Stomach (tissue), 4 donors: ENCODE measurements at regions not wholly inside any gene's neighbourhood (a gene's known extent, or its start where the extent isn't known, plus 50 kb on each side); places are given as distances from the start of the nearest gene placed in this dataset.

ENCODE experiments used
- CTCF ChIP-seq, 7 experiments: fragments of 450-650 bp in 4 of 7; fragments of 200-600 bp in 3 of 7; sonication (generic) in 3 of 7; IDR thresholded peaks; one replicate each; pipeline ENCODE4 v1.5.1; 2016 to 2019; ENCODE audit warnings: antibody characterized with exemption in 7 of 7, control low read depth in 2 of 7, mild to moderate bottlenecking in 1 of 7
- EP300 ChIP-seq: sonication (generic); formaldehyde crosslinking; IDR thresholded peaks from one replicate; pipeline ENCODE4 v1.6.1; 2017; ENCODE audit warnings: antibody characterized with exemption
- POLR2A ChIP-seq, 4 donors: fragments of 450-650 bp; IDR thresholded peaks; one replicate each; pipeline ENCODE4 v1.6.1; 2016; ENCODE audit warnings: antibody characterized with exemption in 4 of 4, control low read depth in 2 of 4, mild to moderate bottlenecking in 1 of 4, moderate library complexity in 1 of 4

GRCh38 chr6:9040718-9041117 lies 605.4 kb upstream of the SLC35B3 start:
- TF ChIP-seq CTCF (IDR thresholded peaks at IDR 0.05) (no peak), POLR2A (IDR thresholded peaks at IDR 0.05) (no peak), EP300 (no peak)
